Body of pancreas (tissue), 4 donors: ENCODE measurements at regions not wholly inside any gene's neighbourhood (a gene's known extent, or its start where the extent isn't known, plus 50 kb on each side); places are given as distances from the start of the nearest gene placed in this dataset.

Source experiments
- ATAC-seq: fragments of 150-250 bp; one replicate; pipeline ENCODE4 v1.9.1; 2016
- DNase-seq, 4 donors: peaks; one replicate each; pipeline ENCODE4 v3.0.0-alpha.2; 2019
- H3K27ac ChIP-seq, 4 donors: fragments of 200-600 bp; sonication (generic); 1 replicate in 3 of 4; 2 replicates in 1 of 4; pipeline versions ENCODE4 v1.5.1 to v1.6.1; 2016 to 2019; ENCODE audit warnings: mild to moderate bottlenecking in 1 of 4, mixed read lengths in 1 of 4, moderate library complexity in 1 of 4
- H3K27me3 ChIP-seq, 2 donors: fragments of 200-600 bp; sonication (generic); one replicate each; pipeline ENCODE4 v1.6.0; 2016; ENCODE audit warnings: mild to moderate bottlenecking in 1 of 2
- H3K36me3 ChIP-seq, 2 donors: fragments of 200-600 bp; sonication (generic); replicated peaks in 1 of 2; 2 replicates each; pipeline ENCODE4 v1.5.1; 2016; ENCODE audit warnings: low read depth in 2 of 2; ENCODE audit not compliant: insufficient read depth in 1 of 2
- H3K4me1 ChIP-seq: fragments of 200-600 bp; sonication (generic); one replicate; pipeline ENCODE4 v1.6.0; 2016
- H3K4me3 ChIP-seq, 2 donors: fragments of 200-600 bp; sonication (generic); 1 replicate in 1 of 2; 2 replicates in 1 of 2; pipeline ENCODE4 v1.5.1; 2016 to 2019
- H3K9me3 ChIP-seq, 3 donors: fragments of 200-600 bp; sonication (generic); 1 replicate in 2 of 3; 2 replicates in 1 of 3; pipeline ENCODE4 v1.5.1; 2016
- POLR2A ChIP-seq, 3 donors: fragments of 450-650 bp; IDR thresholded peaks; one replicate each; pipeline ENCODE4 v1.6.1; 2016; ENCODE audit warnings: antibody characterized with exemption in 3 of 3, mild to moderate bottlenecking in 2 of 3
- WGBS, 2 donors: methylation state at CpG; one replicate each; pipeline ENCODE4 v1.1.5; 2017; 5-methylcytosine and 5-hydroxymethylcytosine counted together
- intact Hi-C: fragments of 100-400 bp; cut with DNase I; formaldehyde crosslinking; loops from one replicate; pipeline ENCODE4 v1.15.1; 2023
- TF ChIP-seq, protein P1 (sequence below), 7 experiments: fragments of 450-650 bp in 4 of 7; fragments of 200-600 bp in 3 of 7; sonication (generic) in 3 of 7; IDR thresholded peaks; one replicate each; pipeline ENCODE4 v1.5.1; 2016 to 2019; ENCODE audit warnings: antibody characterized with exemption in 7 of 7

DNA sequence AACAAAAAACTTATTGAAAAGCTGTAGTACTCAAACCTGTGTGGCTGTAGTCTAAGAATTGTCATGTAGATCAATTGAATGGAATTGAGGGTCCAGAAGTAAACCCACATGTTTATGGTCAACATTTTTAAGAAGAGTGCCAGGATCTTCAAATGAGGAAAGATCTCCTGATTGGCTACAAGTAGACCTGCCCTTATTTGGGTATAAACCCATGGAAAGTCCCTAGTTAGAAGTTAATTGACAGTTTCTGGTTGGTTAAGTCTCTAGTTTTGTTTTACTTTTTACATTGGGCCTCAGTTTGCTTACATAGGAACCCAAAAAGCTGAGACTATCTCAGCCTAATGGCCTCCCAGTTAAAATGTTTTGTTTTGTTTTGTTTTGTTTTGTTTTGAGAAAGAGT, 91.9 kb upstream of the RESF1 start:
- intact Hi-C loops, result no loop called here
- Histone ChIP-seq H3K27ac (no peak overlapping the region), H3K4me3 (no peak overlapping the region), H3K9me3 (no peaks in the 10 kb centered on the region), H3K27me3 (no peaks in the 10 kb centered on the region), H3K36me3 (no peaks in the 10 kb centered on the region), H3K4me1 (peaks cover 12% of the 10 kb centered on the region)
- DNase-seq (no peak), ATAC-seq (no peak)
- TF ChIP-seq, protein P1, sequence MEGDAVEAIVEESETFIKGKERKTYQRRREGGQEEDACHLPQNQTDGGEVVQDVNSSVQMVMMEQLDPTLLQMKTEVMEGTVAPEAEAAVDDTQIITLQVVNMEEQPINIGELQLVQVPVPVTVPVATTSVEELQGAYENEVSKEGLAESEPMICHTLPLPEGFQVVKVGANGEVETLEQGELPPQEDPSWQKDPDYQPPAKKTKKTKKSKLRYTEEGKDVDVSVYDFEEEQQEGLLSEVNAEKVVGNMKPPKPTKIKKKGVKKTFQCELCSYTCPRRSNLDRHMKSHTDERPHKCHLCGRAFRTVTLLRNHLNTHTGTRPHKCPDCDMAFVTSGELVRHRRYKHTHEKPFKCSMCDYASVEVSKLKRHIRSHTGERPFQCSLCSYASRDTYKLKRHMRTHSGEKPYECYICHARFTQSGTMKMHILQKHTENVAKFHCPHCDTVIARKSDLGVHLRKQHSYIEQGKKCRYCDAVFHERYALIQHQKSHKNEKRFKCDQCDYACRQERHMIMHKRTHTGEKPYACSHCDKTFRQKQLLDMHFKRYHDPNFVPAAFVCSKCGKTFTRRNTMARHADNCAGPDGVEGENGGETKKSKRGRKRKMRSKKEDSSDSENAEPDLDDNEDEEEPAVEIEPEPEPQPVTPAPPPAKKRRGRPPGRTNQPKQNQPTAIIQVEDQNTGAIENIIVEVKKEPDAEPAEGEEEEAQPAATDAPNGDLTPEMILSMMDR (IDR thresholded peaks at IDR 0.05), result no peak
- no peak for TF ChIP-seq POLR2A (IDR thresholded peaks at IDR 0.05)

DNA sequence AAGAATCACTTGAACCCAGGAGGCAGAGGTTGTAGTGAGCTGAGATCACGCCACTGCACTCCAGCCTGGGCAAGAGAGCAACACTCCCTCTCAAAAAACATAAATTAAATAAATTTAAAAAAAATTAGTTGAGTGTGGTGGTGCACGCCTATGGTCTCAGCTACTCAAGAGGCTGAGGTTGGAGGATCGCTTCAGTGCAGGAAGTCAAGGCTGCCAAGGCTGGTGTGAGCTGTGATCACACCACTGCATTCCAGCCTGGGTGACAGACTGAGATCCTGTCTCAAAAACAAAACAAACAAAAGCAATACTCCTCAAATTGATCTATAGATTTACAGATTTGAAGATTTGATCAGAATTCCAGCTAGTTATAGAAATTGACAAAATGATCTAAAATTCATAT, 92.7 kb upstream of the RESF1 start:
- no peak overlapping the region for H3K4me3 ChIP-seq
- H3K4me1 ChIP-seq, result peaks cover 13% of the 10 kb centered on the region
- DNase-seq, result no peak
- 93 to 94% methylated on average over 3 of the region's 3 CpGs for WGBS, 2 donors
- TF ChIP-seq, protein P1 (IDR thresholded peaks at IDR 0.05), result no peak
- no peak for TF ChIP-seq POLR2A (IDR thresholded peaks at IDR 0.05)
- H3K9me3 ChIP-seq, result no peaks in the 10 kb centered on the region
- intact Hi-C loops, result no loop called here
- no peak overlapping the region for H3K27ac ChIP-seq
- H3K36me3 ChIP-seq, result no peaks in the 10 kb centered on the region
- H3K27me3 ChIP-seq, result no peaks in the 10 kb centered on the region
- no peak for ATAC-seq

DNA sequence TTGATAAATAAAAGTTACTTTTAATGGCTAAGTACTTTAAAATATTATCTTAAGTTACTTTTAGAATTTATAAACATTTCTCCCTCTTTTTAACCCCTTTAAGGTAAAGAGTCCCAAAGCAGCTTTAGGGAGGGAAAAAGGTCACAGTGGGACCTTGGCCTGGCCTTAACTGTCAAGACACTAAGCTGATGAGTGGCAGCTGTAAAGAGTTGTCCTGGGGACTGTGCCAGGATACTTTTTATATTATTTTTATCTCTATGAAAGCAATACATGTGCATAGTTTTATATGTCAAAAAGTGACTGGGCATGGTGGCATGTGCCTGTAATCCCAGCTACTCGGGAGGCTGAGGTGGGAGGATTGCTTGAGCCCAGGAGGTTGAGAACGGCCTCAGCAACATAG, 94.2 kb upstream of the RESF1 start:
- no peaks in the 10 kb centered on the region for H3K9me3 ChIP-seq
- 58 to 61% methylated on average over 2 of the region's 2 CpGs for WGBS, 2 donors
- TF ChIP-seq, protein P1 (IDR thresholded peaks at IDR 0.05), result no peak
- TF ChIP-seq POLR2A (IDR thresholded peaks at IDR 0.05), result no peak
- H3K27ac ChIP-seq, result no peak overlapping the region
- no peak for ATAC-seq
- peaks cover 16% of the 10 kb centered on the region for H3K4me1 ChIP-seq
- intact Hi-C loops, result no loop called here
- H3K36me3 ChIP-seq, result no peaks in the 10 kb centered on the region
- H3K27me3 ChIP-seq, result no peaks in the 10 kb centered on the region
- no peak for DNase-seq
- no peak overlapping the region for H3K4me3 ChIP-seq

DNA sequence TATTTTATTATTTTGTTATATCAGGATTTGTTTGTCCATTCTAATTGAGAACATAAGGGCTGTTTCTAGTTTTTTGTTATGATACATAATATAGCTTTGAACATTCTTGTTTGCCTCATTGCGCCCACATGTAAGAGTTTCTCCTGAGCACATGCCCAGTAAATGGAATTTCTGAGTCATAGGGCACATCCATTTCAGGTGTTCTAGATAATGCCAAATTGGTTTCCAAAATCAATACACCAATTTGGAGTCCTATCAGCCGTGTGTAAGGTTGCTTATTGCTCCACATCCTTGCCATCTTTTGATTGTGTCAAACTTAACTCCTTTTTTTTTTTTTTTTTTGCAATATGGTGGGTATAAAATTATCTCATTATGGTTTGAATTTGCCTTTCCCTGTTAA, 97.9 kb upstream of the RESF1 start:
- DNase-seq (peak in 2 of 4 donors; percentile 19 to 22), ATAC-seq (peak; percentile 64)
- TF ChIP-seq, protein P1 (IDR thresholded peaks at IDR 0.05), result no peak
- no peak for TF ChIP-seq POLR2A (IDR thresholded peaks at IDR 0.05)
- H3K27ac ChIP-seq, result no peak overlapping the region
- peaks cover 4% of the 10 kb centered on the region for H3K4me1 ChIP-seq
- no peaks in the 10 kb centered on the region for H3K27me3 ChIP-seq
- no peaks in the 10 kb centered on the region for H3K9me3 ChIP-seq
- H3K4me3 ChIP-seq, result no peak overlapping the region
- no peaks in the 10 kb centered on the region for H3K36me3 ChIP-seq
- intact Hi-C loops, result no loop called here
- WGBS, 2 donors, result 11 to 13% methylated on average over 2 of the region's 2 CpGs

DNA sequence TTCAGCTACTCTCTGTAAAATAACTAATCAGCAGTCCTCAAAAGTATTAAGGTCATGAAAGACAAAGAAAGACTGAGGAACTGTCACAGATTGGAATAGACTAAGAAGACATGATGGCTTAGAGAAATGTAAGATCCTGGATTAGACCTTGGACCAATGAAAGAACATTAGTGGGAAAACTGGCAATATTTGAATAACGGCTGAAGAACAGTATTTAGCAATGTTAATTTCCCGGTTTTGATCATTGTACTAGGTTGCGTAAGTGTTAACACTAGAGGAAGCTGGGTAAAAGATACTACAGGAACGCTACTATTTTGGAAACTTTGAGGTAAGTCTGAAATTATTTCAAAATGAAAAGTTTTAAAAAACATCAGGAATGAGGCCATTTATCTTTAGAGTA, 98.8 kb upstream of the RESF1 start:
- no peak overlapping the region for H3K4me3 ChIP-seq
- H3K4me1 ChIP-seq, result peaks cover 4% of the 10 kb centered on the region
- H3K27me3 ChIP-seq, result no peaks in the 10 kb centered on the region
- DNase-seq, result no peak
- intact Hi-C loops, result no loop called here
- TF ChIP-seq, protein P1 (IDR thresholded peaks at IDR 0.05), result no peak
- TF ChIP-seq POLR2A (IDR thresholded peaks at IDR 0.05), result no peak
- no peaks in the 10 kb centered on the region for H3K36me3 ChIP-seq
- 62 to 69% methylated on average over 4 of the region's 4 CpGs for WGBS, 2 donors
- no peak for ATAC-seq
- no peaks in the 10 kb centered on the region for H3K9me3 ChIP-seq
- H3K27ac ChIP-seq, result no peak overlapping the region
